ENCODE measurements at regions not wholly inside any gene's neighbourhood (a gene's known extent, or its start where the extent isn't known, plus 50 kb on each side); places are given as distances from the start of the nearest gene placed in this dataset.
A peak's percentile ranks its signal among the peaks of the same experiment; 100 is the strongest.

DNA sequence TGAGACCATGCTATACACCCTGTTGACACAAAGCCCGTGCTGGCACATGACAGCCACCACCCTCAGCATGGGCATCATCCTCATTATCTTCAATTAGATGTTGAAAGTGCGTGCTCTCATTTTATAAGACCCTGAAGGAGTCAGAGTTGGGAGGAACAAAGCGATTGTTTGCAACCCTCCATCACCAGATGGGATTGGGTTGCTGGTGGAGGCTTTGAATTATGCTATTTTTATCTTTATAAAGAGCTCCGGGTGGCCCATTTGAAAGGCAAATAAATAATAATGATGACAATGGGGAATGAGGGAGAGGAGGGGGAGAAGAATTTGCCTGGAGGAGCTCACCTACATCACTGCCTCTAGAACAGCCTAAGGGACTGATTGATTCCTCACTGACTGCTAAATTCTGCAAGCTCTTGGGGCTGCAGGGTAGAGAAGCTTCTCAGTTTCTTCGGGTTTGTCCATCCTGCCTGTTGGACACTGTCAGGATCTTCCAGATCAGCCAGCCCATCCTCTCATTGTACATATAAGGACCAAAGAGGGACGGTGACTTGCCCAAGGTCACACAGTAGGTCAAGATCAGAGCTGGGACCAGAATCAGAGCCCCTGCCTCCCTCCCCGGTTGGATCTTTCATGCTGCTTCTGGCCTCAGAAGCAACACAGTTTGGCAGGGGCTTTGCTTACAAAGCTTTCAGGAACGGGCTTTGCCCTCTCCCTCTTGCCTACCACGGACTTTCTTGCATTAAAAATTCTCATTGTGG lies 130.9 kb upstream of the ZBTB40 start:
- Mint-ChIP-seq H3K36me3 (no peaks in the 10 kb centered on the region), H3K4me3 (peak overlapping the region; percentile 20), H3K4me1 (ENCODE audit: unreplicated experiment) (peaks cover 43% of the 10 kb centered on the region), H3K27ac (no peak overlapping the region), H3K27me3 (no peaks in the 10 kb centered on the region), H3K9me3 (no peaks in the 10 kb centered on the region)
- TF ChIP-seq, protein P1, sequence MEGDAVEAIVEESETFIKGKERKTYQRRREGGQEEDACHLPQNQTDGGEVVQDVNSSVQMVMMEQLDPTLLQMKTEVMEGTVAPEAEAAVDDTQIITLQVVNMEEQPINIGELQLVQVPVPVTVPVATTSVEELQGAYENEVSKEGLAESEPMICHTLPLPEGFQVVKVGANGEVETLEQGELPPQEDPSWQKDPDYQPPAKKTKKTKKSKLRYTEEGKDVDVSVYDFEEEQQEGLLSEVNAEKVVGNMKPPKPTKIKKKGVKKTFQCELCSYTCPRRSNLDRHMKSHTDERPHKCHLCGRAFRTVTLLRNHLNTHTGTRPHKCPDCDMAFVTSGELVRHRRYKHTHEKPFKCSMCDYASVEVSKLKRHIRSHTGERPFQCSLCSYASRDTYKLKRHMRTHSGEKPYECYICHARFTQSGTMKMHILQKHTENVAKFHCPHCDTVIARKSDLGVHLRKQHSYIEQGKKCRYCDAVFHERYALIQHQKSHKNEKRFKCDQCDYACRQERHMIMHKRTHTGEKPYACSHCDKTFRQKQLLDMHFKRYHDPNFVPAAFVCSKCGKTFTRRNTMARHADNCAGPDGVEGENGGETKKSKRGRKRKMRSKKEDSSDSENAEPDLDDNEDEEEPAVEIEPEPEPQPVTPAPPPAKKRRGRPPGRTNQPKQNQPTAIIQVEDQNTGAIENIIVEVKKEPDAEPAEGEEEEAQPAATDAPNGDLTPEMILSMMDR (conservative IDR thresholded peaks at IDR 0.05), result no peak
- peak; percentile 42 for DNase-seq (ENCODE audit: extremely low spot score, unreplicated experiment)

DNA sequence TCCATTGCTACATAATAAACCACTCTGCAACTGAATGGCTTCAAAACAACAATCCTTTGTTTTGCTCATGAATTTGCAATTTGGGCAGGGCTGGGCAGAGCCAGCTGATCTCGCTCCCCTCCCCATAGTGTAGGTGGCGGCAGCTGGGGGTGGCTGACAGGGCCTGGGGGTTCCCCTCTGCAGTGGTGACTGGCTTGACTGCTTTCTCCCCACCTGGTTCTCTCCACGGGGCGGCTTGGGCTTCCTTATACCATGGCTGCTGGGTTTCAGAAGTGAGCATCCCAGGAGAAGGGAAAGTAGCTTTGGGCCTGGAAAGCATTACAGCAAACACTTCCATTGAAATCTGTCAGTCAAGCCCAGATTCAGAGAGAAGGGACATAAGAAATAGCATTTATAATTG lies 129.7 kb upstream of the ZBTB40 start:
- Mint-ChIP-seq H3K4me1 (ENCODE audit: unreplicated experiment) (peaks cover 53% of the 10 kb centered on the region), H3K27ac (no peak overlapping the region)
- TF ChIP-seq, protein P1 (conservative IDR thresholded peaks at IDR 0.05), result no peak

DNA sequence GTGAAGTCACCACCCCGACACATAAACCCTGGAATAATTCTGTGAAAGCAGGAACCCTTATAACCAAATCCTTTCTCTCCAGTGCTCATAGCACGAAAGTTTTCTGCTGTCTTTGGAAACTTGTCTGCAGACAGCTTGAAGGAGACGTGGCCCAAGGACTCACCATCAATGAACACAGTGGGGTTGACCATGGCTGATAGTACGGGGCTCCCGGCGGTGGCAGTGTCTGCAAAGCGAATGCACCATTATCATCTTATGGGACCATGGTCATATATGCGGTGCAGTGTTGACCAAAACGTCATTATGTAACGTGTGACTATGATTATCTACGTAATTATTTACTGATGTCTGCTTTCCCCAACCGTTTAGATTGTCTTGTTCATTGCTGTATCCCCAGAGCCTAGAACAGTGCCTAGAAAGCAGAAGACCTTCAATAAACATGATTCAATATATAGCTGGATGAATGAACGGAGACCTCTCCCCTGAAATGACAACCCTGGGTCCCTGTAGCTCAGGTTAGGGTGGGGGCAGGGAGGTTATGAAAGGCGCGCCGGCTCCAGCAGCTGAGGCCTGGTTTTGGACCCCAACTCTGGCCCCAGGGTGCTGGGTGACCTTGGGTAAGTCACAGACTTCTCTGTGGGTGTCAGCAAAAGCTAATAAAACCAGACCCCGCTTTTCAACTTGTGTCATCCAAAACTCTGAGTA lies 128.4 kb upstream of the ZBTB40 start:
- TF ChIP-seq, protein P1 (conservative IDR thresholded peaks at IDR 0.05), result no peak
- Mint-ChIP-seq H3K9me3 (no peaks in the 10 kb centered on the region), H3K36me3 (no peaks in the 10 kb centered on the region), H3K4me3 (no peak overlapping the region), H3K27ac (no peak overlapping the region), H3K27me3 (no peaks in the 10 kb centered on the region), H3K4me1 (ENCODE audit: unreplicated experiment) (peaks cover 49% of the 10 kb centered on the region)
- DNase-seq (ENCODE audit: extremely low spot score, unreplicated experiment), result peak; percentile 60

More for the DNA sequence above, 129.7 kb upstream of the ZBTB40 start:
- Mint-ChIP-seq H3K9me3 (no peaks in the 10 kb centered on the region), H3K4me3 (no peak overlapping the region), H3K27me3 (no peaks in the 10 kb centered on the region), H3K36me3 (no peaks in the 10 kb centered on the region)
- peak; percentile 48 for DNase-seq (ENCODE audit: extremely low spot score, unreplicated experiment)

DNA sequence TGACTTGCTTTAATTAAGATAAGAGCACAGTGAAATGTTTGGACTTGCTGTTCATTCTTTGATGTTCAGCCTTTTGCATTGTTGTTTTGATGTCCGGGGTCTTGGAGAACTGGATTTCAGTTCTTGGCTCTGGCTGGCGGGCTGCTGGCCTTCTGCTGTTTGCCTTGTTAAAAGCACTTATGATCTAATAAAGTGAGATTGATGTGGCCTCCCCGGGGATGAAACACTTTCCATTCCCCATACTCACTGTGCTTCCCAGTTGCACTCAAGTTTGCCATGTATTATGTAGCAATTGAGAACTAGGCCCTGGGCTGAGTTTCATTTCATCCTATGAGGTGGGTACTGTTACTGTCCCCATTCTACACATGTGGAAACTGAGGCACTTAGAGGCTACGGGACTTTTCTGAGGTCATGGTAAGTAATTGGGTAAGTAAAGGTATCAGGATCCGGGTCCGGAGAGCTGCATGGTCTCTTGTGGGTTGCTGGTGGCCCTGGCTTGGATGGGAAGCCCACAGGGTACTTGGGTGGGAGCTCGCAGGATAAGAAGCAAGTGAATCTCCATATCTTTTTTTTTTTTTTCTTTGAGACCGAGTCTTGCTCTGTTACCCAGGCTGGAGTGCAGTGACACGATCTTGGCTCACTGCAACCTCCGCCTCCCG lies 127.7 kb upstream of the ZBTB40 start:
- Mint-ChIP-seq H3K4me3 (no peak overlapping the region), H3K27me3 (no peaks in the 10 kb centered on the region), H3K9me3 (no peaks in the 10 kb centered on the region), H3K27ac (no peak overlapping the region), H3K4me1 (ENCODE audit: unreplicated experiment) (peaks cover 51% of the 10 kb centered on the region), H3K36me3 (no peaks in the 10 kb centered on the region)
- TF ChIP-seq, protein P1 (conservative IDR thresholded peaks at IDR 0.05), result no peak
- DNase-seq (ENCODE audit: extremely low spot score, unreplicated experiment), result peak; percentile 29

DNA sequence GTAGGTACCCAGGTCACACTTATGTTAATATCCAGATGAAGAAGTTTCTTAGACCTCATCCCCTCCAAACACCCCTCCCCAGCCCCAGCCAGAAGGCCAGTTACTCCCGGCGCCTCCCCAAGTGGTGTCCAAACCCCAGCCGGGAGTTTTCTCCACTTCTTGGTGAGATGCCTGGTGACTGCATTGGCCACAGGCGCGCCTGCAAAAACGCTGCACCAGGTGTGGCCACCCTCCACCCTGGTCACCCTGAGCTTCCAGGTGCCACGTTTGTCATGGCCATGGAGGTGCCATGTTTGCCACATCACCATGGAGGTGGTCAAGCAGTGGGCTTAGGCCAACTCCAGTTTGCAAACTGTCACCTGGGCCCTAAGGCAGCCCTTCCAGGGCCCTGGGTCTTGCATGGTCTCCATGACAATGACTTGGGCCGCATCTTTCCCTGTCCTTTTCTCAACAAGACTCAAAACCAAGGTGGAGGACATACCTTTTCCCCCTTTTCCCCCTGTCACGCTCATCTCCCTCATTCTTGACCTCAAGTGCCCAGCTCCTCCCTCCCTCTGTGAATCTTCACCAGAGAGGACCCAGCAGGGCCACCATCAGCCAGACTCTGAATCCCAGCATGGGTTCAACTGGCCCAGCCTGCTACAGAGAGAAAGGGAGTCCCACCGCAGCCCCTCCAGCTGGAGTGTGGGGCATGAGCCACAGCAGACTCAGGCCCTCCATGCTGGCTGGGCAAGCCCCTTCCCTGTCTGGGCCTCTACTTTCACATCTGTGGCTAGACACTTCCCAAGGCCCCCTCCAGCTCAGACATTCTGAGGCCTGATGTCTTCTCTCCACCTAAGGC lies 125.9 kb upstream of the ZBTB40 start:
- H3K36me3 Mint-ChIP-seq, result no peaks in the 10 kb centered on the region
- TF ChIP-seq, protein P1 (conservative IDR thresholded peaks at IDR 0.05), result no peak
- DNase-seq (ENCODE audit: extremely low spot score, unreplicated experiment), result peak; percentile 54
- H3K9me3 Mint-ChIP-seq, result no peaks in the 10 kb centered on the region
- no peak overlapping the region for H3K4me3 Mint-ChIP-seq
- no peaks in the 10 kb centered on the region for H3K27me3 Mint-ChIP-seq
- no peak overlapping the region for H3K27ac Mint-ChIP-seq
- peaks cover 43% of the 10 kb centered on the region for H3K4me1 Mint-ChIP-seq (ENCODE audit: unreplicated experiment)
